H1 (cell line): ENCODE measurements at regions not wholly inside any gene's neighbourhood (a gene's known extent, or its start where the extent isn't known, plus 50 kb on each side); places are given as distances from the start of the nearest gene placed in this dataset.

Experiments used
- CTCF ChIA-PET: fragments of 300-600 bp; sonication (Branson Sonifier 250); formaldehyde crosslinking; loops from one replicate; lab custom pipeline; 2021; ENCODE audit not compliant: partially characterized antibody; lab: Charles Lee
- POLR2A ChIA-PET: fragments of 300-600 bp; sonication (Branson Sonifier 250); formaldehyde crosslinking; loops from one replicate; lab custom pipeline; 2021; ENCODE audit warnings: inconsistent platforms; ENCODE audit not compliant: partially characterized antibody; lab: Charles Lee
- DNase-seq, 2 experiments: peaks; one replicate each; pipeline versions ENCODE4 v3.0.0 to v3.0.0-alpha.2; 2010 to 2022; ENCODE audit warnings: low spot score in 2 of 2, low read depth in 1 of 2, mixed read lengths in 1 of 2
- FAIRE-seq: peaks from 2 replicates; lab custom pipeline; 2011; peaks lifted over from hg19 to GRCh38; lab: Jason Lieb, UNC
- H2AFZ ChIP-seq: 2 replicates; pipeline ENCODE4 v1.8.1; 2012; ENCODE audit warnings: low read length, inconsistent platforms
- H2AK5ac ChIP-seq: 2 replicates; pipeline ENCODE4 v1.6.1; 2013; ENCODE audit warnings: low read depth, low read length
- H2BK120ac ChIP-seq: replicated peaks from 2 replicates; pipeline ENCODE3; 2013; ENCODE audit warnings: low read depth, low read length, inconsistent platforms
- H2BK12ac ChIP-seq: 2 replicates; pipeline ENCODE4 v1.6.1; 2013; ENCODE audit warnings: low read depth, low read length
- H2BK15ac ChIP-seq: 2 replicates; pipeline ENCODE4 v1.6.1; 2013; ENCODE audit warnings: low read length
- H2BK20ac ChIP-seq: 2 replicates; pipeline ENCODE4 v1.6.1; 2013; ENCODE audit warnings: low read length
- H2BK5ac ChIP-seq: 2 replicates; pipeline ENCODE4 v1.6.1; 2013; ENCODE audit warnings: low read depth, low read length
- H3K14ac ChIP-seq: 2 replicates; pipeline ENCODE4 v1.6.1; 2013; ENCODE audit warnings: inconsistent platforms; ENCODE audit not compliant: insufficient read length
- H3K18ac ChIP-seq: 2 replicates; pipeline ENCODE4 v1.6.1; 2013; ENCODE audit warnings: low read length; ENCODE audit errors: extremely low read depth
- H3K23ac ChIP-seq: 2 replicates; pipeline ENCODE4 v1.6.1; 2013; ENCODE audit warnings: inconsistent platforms; ENCODE audit not compliant: insufficient read length
- H3K23me2 ChIP-seq: 2 replicates; pipeline ENCODE4 v1.6.1; 2013; ENCODE audit warnings: low read depth, low read length
- H3K27ac ChIP-seq: 2 replicates; pipeline ENCODE4 v1.6.1; 2011; ENCODE audit warnings: low read depth, low read length, inconsistent platforms
- H3K27me3 ChIP-seq, 4 experiments: replicated peaks in 1 of 4; 1 replicate in 1 of 4; 2 replicates in 3 of 4; pipeline versions ENCODE4 v1.6.1 to v1.8.1; 2011 to 2013; ENCODE audit warnings: low read length in 3 of 4, mild to moderate bottlenecking in 3 of 4, inconsistent platforms in 2 of 4, mixed read lengths in 2 of 4, moderate library complexity in 1 of 4; ENCODE audit not compliant: control insufficient read depth in 3 of 4, insufficient read depth in 3 of 4; ENCODE audit errors: extremely low read depth in 1 of 4
- H3K36me3 ChIP-seq, 4 experiments: 2 replicates each; pipeline versions ENCODE4 v1.6.1 to v1.8.1; 2011 to 2013; ENCODE audit warnings: mild to moderate bottlenecking in 4 of 4, low read length in 3 of 4, moderate library complexity in 2 of 4, control low read depth in 1 of 4, inconsistent platforms in 1 of 4; ENCODE audit not compliant: insufficient read depth in 4 of 4, control insufficient read depth in 2 of 4
- H3K4ac ChIP-seq: replicated peaks from 2 replicates; pipeline ENCODE3; 2013; ENCODE audit warnings: low read length, low read depth, mixed read lengths, inconsistent platforms; ENCODE audit not compliant: insufficient read length
- H3K4me1 ChIP-seq, 4 experiments: replicated peaks in 1 of 4; 1 replicate in 1 of 4; 2 replicates in 3 of 4; pipeline versions ENCODE4 v1.6.1 to v1.8.1; 2011 to 2013; ENCODE audit warnings: low read length in 3 of 4, inconsistent platforms in 2 of 4, mixed read lengths in 1 of 4; ENCODE audit not compliant: insufficient read depth in 4 of 4, control insufficient read depth in 3 of 4
- H3K4me2 ChIP-seq, 2 experiments: 2 replicates each; pipeline versions ENCODE4 v1.6.1 to v1.8.1; 2011 to 2013; ENCODE audit warnings: low read depth in 2 of 2, low read length in 2 of 2, control low read depth in 1 of 2, inconsistent platforms in 1 of 2, mild to moderate bottlenecking in 1 of 2; ENCODE audit not compliant: insufficient read depth in 1 of 2
- H3K4me3 ChIP-seq, 4 experiments: fragments of 200-600, 300-600 bp in 1 of 4; sonication (generic), shearing (Covaris generic), sonication (Bioruptor Twin) in 1 of 4; 2 replicates each; pipeline versions ENCODE4 v1.5.1 to v1.8.1; 2011 to 2016; ENCODE audit warnings: low read length in 4 of 4, low read depth in 3 of 4, control low read depth in 2 of 4, inconsistent platforms in 2 of 4, mild to moderate bottlenecking in 2 of 4, mixed read lengths in 1 of 4, moderate library complexity in 1 of 4; ENCODE audit not compliant: insufficient read depth in 2 of 4; ENCODE audit errors: extremely low read depth in 1 of 4
- H3K56ac ChIP-seq: replicated peaks from 2 replicates; pipeline ENCODE3; 2013; ENCODE audit warnings: low read depth, mild to moderate bottlenecking, mixed read lengths, low read length, inconsistent platforms; ENCODE audit not compliant: insufficient read length
- H3K79me1 ChIP-seq: 2 replicates; pipeline ENCODE4 v1.6.1; 2013; ENCODE audit warnings: low read depth, low read length, control low read depth
- H3K79me2 ChIP-seq, 2 experiments: 2 replicates each; pipeline versions ENCODE4 v1.6.1 to v1.8.1; 2012 to 2013; ENCODE audit warnings: low read length in 2 of 2, mild to moderate bottlenecking in 2 of 2, inconsistent platforms in 1 of 2; ENCODE audit not compliant: insufficient read depth in 2 of 2, control insufficient read depth in 1 of 2
- H3K9ac ChIP-seq, 4 experiments: replicated peaks in 1 of 4; 1 replicate in 1 of 4; 2 replicates in 3 of 4; pipeline versions ENCODE4 v1.6.1 to v1.8.1; 2011 to 2013; ENCODE audit warnings: low read depth in 3 of 4, low read length in 3 of 4, control low read depth in 2 of 4, mild to moderate bottlenecking in 2 of 4, moderate library complexity in 2 of 4, inconsistent platforms in 1 of 4; ENCODE audit errors: extremely low read depth in 1 of 4
- H3K9me3 ChIP-seq, 2 experiments: 2 replicates each; pipeline versions ENCODE4 v1.6.1 to v1.8.1; 2012 to 2013; ENCODE audit warnings: mild to moderate bottlenecking in 2 of 2, moderate library complexity in 2 of 2, control low read depth in 1 of 2, inconsistent platforms in 1 of 2, low read depth in 1 of 2, low read length in 1 of 2, mixed read lengths in 1 of 2; ENCODE audit not compliant: insufficient read depth in 2 of 2
- H4K20me1 ChIP-seq, 2 experiments: replicated peaks in 1 of 2; 2 replicates each; pipeline versions ENCODE3 to v1.8.1; 2011 to 2013; ENCODE audit warnings: inconsistent platforms in 2 of 2, low read length in 2 of 2, mild to moderate bottlenecking in 1 of 2; ENCODE audit not compliant: insufficient read depth in 2 of 2, control insufficient read depth in 1 of 2
- H4K5ac ChIP-seq: 2 replicates; pipeline ENCODE4 v1.6.1; 2013; ENCODE audit warnings: low read length, low read depth, mixed read lengths, inconsistent platforms; ENCODE audit not compliant: insufficient read length
- H4K8ac ChIP-seq: 2 replicates; pipeline ENCODE4 v1.8.0; 2013; ENCODE audit warnings: mild to moderate bottlenecking, moderate library complexity, low read length, inconsistent platforms; ENCODE audit not compliant: insufficient read depth; ENCODE audit errors: extremely low read depth
- H4K91ac ChIP-seq: replicated peaks from 2 replicates; pipeline ENCODE3; 2013; ENCODE audit warnings: low read length, mixed read lengths, inconsistent platforms; ENCODE audit not compliant: insufficient read length
- ASH2L ChIP-seq: fragments of 200-600, 300-600 bp; sonication (generic); IDR thresholded peaks from one replicate; pipeline ENCODE4 v1.7.1; 2017; ENCODE audit warnings: low read length
- ATF2 ChIP-seq: IDR thresholded peaks from 2 replicates; pipeline ENCODE4 v1.6.1; 2012; ENCODE audit warnings: low read length, inconsistent platforms
- KDM4A ChIP-seq: IDR thresholded peaks from one replicate; pipeline ENCODE4 v1.7.1; 2012; ENCODE audit warnings: low read depth, mild to moderate bottlenecking, moderate library complexity, low read length, inconsistent platforms; ENCODE audit not compliant: severe bottlenecking
- MAFK ChIP-seq: IDR thresholded peaks from 2 replicates; pipeline ENCODE4 v1.6.1; 2012; ENCODE audit warnings: low read depth, mild to moderate bottlenecking, improper control_type of control experiment, low read length
- POLR2A ChIP-seq, 2 experiments: IDR thresholded peaks; 1 replicate in 1 of 2; 2 replicates in 1 of 2; pipeline ENCODE4 v1.6.1; 2011; ENCODE audit warnings: low read depth in 2 of 2, low read length in 2 of 2, mild to moderate bottlenecking in 2 of 2; ENCODE audit errors: control extremely low read depth in 1 of 2
- RFX5 ChIP-seq: IDR thresholded peaks from 2 replicates; pipeline ENCODE4 v1.6.1; 2011; ENCODE audit warnings: low read depth, low read length, improper control_type of control experiment, borderline replicate concordance
- RNF2 ChIP-seq: fragments of 200-900, 300-1000 bp; sonication (generic); IDR thresholded peaks from 2 replicates; pipeline ENCODE4 v1.7.1; 2016; ENCODE audit warnings: borderline replicate concordance, low read depth, mild to moderate bottlenecking, antibody characterized with exemption, low read length; ENCODE audit not compliant: poor library complexity, severe bottlenecking; ENCODE audit errors: missing control alignments
- SIRT6 ChIP-seq: IDR thresholded peaks from one replicate; pipeline ENCODE4 v1.7.1; 2012; ENCODE audit warnings: low read length, inconsistent platforms
- SP1 ChIP-seq: IDR thresholded peaks from 2 replicates; pipeline ENCODE4 v1.6.1; 2011; ENCODE audit warnings: low read depth, low read length
- SP4 ChIP-seq: IDR thresholded peaks from 2 replicates; pipeline ENCODE4 v1.6.1; 2012; ENCODE audit warnings: low read length, inconsistent platforms
- WGBS, 2 experiments: shearing (Covaris generic) in 1 of 2; methylation state at CpG; one replicate each; pipeline versions ENCODE4 v1.1.6 to v1.1.7; 2013 to 2015; ENCODE audit warnings: low lambda C conversion rate in 2 of 2, mixed read lengths in 2 of 2, inconsistent platforms in 1 of 2, low coverage in 1 of 2, missing lambda C conversion rate in 1 of 2; ENCODE audit not compliant: insufficient replicate concordance in 2 of 2, insufficient coverage in 1 of 2, insufficient read length in 1 of 2; ENCODE audit errors: extremely low coverage in 1 of 2, missing lambda C conversion rate in 1 of 2; 5-methylcytosine and 5-hydroxymethylcytosine counted together
- TF ChIP-seq, protein P1 (sequence below): IDR thresholded peaks from 2 replicates; pipeline ENCODE4 v1.6.1; 2012; ENCODE audit warnings: inconsistent platforms
- TF ChIP-seq, protein P2 (sequence below): IDR thresholded peaks from 2 replicates; pipeline ENCODE4 v1.6.1; 2011; ENCODE audit warnings: low read length, improper control_type of control experiment

DNA sequence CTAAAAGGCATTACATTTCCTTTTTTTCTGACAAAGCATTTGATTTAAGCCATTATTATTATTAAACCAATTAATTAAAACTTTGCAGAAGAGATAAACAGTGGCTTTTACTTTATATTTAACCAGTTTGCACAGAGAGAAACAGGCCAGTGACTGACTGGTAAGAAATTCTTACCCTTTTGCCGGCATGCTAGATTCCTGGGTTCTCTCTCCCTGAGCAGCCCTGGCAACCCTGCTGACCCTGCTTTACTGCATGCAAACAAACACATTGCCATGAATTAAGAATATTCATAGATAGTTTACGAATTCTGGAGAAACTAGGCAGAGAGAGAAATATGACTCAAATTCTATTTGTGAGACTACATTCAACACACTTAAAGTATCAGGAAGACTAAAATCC lies 1381.4 kb upstream of the IGFBP7 start:
- FAIRE-seq (no peak), DNase-seq (no peak)
- 82% methylated on average over 2 of the region's 2 CpGs; no CpG with 5 or more reads in 1 of the 2 experiments for WGBS, 2 experiments
- H4K5ac ChIP-seq = no peak overlapping the region
- H3K4me2 ChIP-seq = no peak overlapping the region
- no peak overlapping the region for H2AFZ ChIP-seq
- H2BK20ac ChIP-seq = no peak overlapping the region
- H2AK5ac ChIP-seq = no peak overlapping the region
- no peak overlapping the region for H3K14ac ChIP-seq
- H2BK12ac ChIP-seq = no peak overlapping the region
- peaks cover 0 to 6% (median 4%) of the 10 kb centered on the region in 4 experiments; a peak in 2 of 7 replicates for H3K4me1 ChIP-seq
- no peak overlapping the region for H3K27ac ChIP-seq
- no peak overlapping the region for H3K18ac ChIP-seq
- CTCF ChIA-PET = no interaction called here
- H3K56ac ChIP-seq = no peak overlapping the region
- no peak overlapping the region for H3K4me3 ChIP-seq
- H3K23me2 ChIP-seq = no peaks in the 10 kb centered on the region
- no peaks in the 10 kb centered on the region for H3K79me1 ChIP-seq
- no peak overlapping the region for H4K91ac ChIP-seq
- H2BK120ac ChIP-seq = no peak overlapping the region
- H2BK15ac ChIP-seq = no peak overlapping the region
- no peak overlapping the region for H4K8ac ChIP-seq
- POLR2A ChIA-PET = no interaction called here
- H3K79me2 ChIP-seq = no peaks in the 10 kb centered on the region
- no peak overlapping the region for H2BK5ac ChIP-seq
- H3K27me3 ChIP-seq = no peaks in the 10 kb centered on the region
- no peak overlapping the region for H3K9ac ChIP-seq
- H3K9me3 ChIP-seq = peaks cover 4 to 5% of the 10 kb centered on the region in 2 experiments; a peak in 1 of 4 replicates
- no peaks in the 10 kb centered on the region for H4K20me1 ChIP-seq
- H3K36me3 ChIP-seq = peaks cover 0 to 3% (median 0%) of the 10 kb centered on the region in 4 experiments; a peak in 1 of 8 replicates
- H3K23ac ChIP-seq = no peak overlapping the region
- no peak overlapping the region for H3K4ac ChIP-seq
- no peak for TF ChIP-seq RNF2
- no peak for TF ChIP-seq ASH2L
- TF ChIP-seq ATF2 = no peak
- no peak for TF ChIP-seq SP4
- no peak for TF ChIP-seq POLR2A (IDR thresholded peaks at IDR 0.05; ENCODE audit: control extremely low read depth in 1 of 2, low read depth in 2 of 2, low read length in 2 of 2)
- no peak for TF ChIP-seq SP1
- TF ChIP-seq, protein P1, sequence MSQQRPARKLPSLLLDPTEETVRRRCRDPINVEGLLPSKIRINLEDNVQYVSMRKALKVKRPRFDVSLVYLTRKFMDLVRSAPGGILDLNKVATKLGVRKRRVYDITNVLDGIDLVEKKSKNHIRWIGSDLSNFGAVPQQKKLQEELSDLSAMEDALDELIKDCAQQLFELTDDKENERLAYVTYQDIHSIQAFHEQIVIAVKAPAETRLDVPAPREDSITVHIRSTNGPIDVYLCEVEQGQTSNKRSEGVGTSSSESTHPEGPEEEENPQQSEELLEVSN = no peak
- TF ChIP-seq KDM4A = no peak
- TF ChIP-seq SIRT6 = no peak
- TF ChIP-seq MAFK = no peak
- TF ChIP-seq RFX5 = no peak
- TF ChIP-seq, protein P2, sequence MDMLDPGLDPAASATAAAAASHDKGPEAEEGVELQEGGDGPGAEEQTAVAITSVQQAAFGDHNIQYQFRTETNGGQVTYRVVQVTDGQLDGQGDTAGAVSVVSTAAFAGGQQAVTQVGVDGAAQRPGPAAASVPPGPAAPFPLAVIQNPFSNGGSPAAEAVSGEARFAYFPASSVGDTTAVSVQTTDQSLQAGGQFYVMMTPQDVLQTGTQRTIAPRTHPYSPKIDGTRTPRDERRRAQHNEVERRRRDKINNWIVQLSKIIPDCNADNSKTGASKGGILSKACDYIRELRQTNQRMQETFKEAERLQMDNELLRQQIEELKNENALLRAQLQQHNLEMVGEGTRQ = no peak
